Osteoblast (primary cell): ENCODE measurements at regions not wholly inside any gene's neighbourhood (a gene's known extent, or its start where the extent isn't known, plus 50 kb on each side); places are given as distances from the start of the nearest gene placed in this dataset.

ENCODE experiments used
- DNase-seq: peaks from one replicate; pipeline ENCODE4 v3.0.0; 2011; ENCODE audit warnings: low spot score, mixed read lengths; ENCODE audit not compliant: insufficient read length; ENCODE audit errors: missing footprints
- H2AFZ ChIP-seq: 2 replicates; pipeline ENCODE4 v1.6.0; 2011; ENCODE audit warnings: mild to moderate bottlenecking, low read length
- H3K27ac ChIP-seq: 2 replicates; pipeline ENCODE4 v1.5.1; 2011; ENCODE audit warnings: mild to moderate bottlenecking, low read depth, low read length, moderate library complexity
- H3K27me3 ChIP-seq: 2 replicates; pipeline ENCODE4 v1.6.0; 2012; ENCODE audit warnings: mild to moderate bottlenecking, control low read depth, inconsistent platforms, low read length, moderate library complexity; ENCODE audit not compliant: insufficient read depth
- H3K36me3 ChIP-seq: 2 replicates; pipeline ENCODE4 v1.5.1; 2011; ENCODE audit warnings: mild to moderate bottlenecking, low read length, control low read depth, moderate library complexity; ENCODE audit not compliant: insufficient read depth
- H3K4me1 ChIP-seq: 2 replicates; pipeline ENCODE4 v1.5.1; 2011; ENCODE audit warnings: mild to moderate bottlenecking, low read length, control low read depth, moderate library complexity; ENCODE audit not compliant: insufficient read depth
- H3K4me2 ChIP-seq: 2 replicates; pipeline ENCODE4 v1.6.0; 2011; ENCODE audit warnings: mild to moderate bottlenecking, low read length; ENCODE audit not compliant: insufficient read depth
- H3K4me3 ChIP-seq: fragments of 200-600 bp; sonication (generic); 3 replicates; pipeline ENCODE4 v1.5.1; 2012; ENCODE audit warnings: mild to moderate bottlenecking, low read length, inconsistent platforms; ENCODE audit not compliant: insufficient read depth
- H3K79me2 ChIP-seq: 2 replicates; pipeline ENCODE4 v1.6.0; 2012; ENCODE audit warnings: mild to moderate bottlenecking, low read length, control low read depth, inconsistent platforms; ENCODE audit not compliant: insufficient read depth
- H3K9me3 ChIP-seq: 2 replicates; pipeline ENCODE4 v1.5.1; 2011; ENCODE audit warnings: low read depth, low read length, control low read depth
- H4K20me1 ChIP-seq: 2 replicates; pipeline ENCODE4 v1.6.0; 2012; ENCODE audit warnings: mild to moderate bottlenecking, low read length, control low read depth; ENCODE audit not compliant: insufficient read depth
- CTCF ChIP-seq: IDR thresholded peaks from 2 replicates; pipeline ENCODE4 v1.5.1; 2011; ENCODE audit warnings: mild to moderate bottlenecking, low read depth, low read length, moderate library complexity; ENCODE audit errors: extremely low read depth

- Histone ChIP-seq H2AFZ (no peak overlapping the region), H3K27ac (no peak overlapping the region), H3K4me2 (no peak overlapping the region), H4K20me1 (no peaks in the 10 kb centered on the region), H3K79me2 (no peaks in the 10 kb centered on the region), H3K9me3 (no peaks in the 10 kb centered on the region), H3K36me3 (no peaks in the 10 kb centered on the region), H3K4me1 (no peaks in the 10 kb centered on the region), H3K27me3 (no peaks in the 10 kb centered on the region), H3K4me3 (no peak overlapping the region)
- TF ChIP-seq CTCF: no peak
- DNase-seq: no peak
These were observed 73.4 kb upstream of the PMEPA1 start for GRCh38 chr20:57783196-57783595.

GRCh38 chr20:57782631-57783041 is 72.8 kb upstream of the PMEPA1 start:
- no peaks in the 10 kb centered on the region for H3K36me3 ChIP-seq
- no peak overlapping the region for H3K27ac ChIP-seq
- H3K4me1 ChIP-seq: no peaks in the 10 kb centered on the region
- no peaks in the 10 kb centered on the region for H3K79me2 ChIP-seq
- no peaks in the 10 kb centered on the region for H3K9me3 ChIP-seq
- no peak overlapping the region for H3K4me3 ChIP-seq
- no peaks in the 10 kb centered on the region for H4K20me1 ChIP-seq
- H3K27me3 ChIP-seq: no peaks in the 10 kb centered on the region
- TF ChIP-seq CTCF: no peak
- no peak overlapping the region for H3K4me2 ChIP-seq
- H2AFZ ChIP-seq: no peak overlapping the region
- DNase-seq: no peak

- no peak for TF ChIP-seq CTCF
- H3K36me3 ChIP-seq: no peaks in the 10 kb centered on the region
These were observed 72.1 kb upstream of the PMEPA1 start for GRCh38 chr20:57781901-57782300.

GRCh38 chr20:57780906-57781305 is 71.1 kb upstream of the PMEPA1 start:
- TF ChIP-seq CTCF: no peak
- Histone ChIP-seq H3K27me3 (no peaks in the 10 kb centered on the region), H3K79me2 (no peaks in the 10 kb centered on the region), H3K4me3 (no peak overlapping the region), H3K4me2 (no peak overlapping the region), H3K9me3 (no peaks in the 10 kb centered on the region), H3K27ac (no peak overlapping the region), H2AFZ (no peak overlapping the region), H3K36me3 (no peaks in the 10 kb centered on the region), H3K4me1 (no peaks in the 10 kb centered on the region), H4K20me1 (no peaks in the 10 kb centered on the region)
- no peak for DNase-seq

More at GRCh38 chr20:57781901-57782300, 72.1 kb upstream of the PMEPA1 start:
- Histone ChIP-seq H4K20me1 (no peaks in the 10 kb centered on the region), H3K4me2 (no peak overlapping the region), H3K79me2 (no peaks in the 10 kb centered on the region), H3K4me3 (no peak overlapping the region), H2AFZ (no peak overlapping the region), H3K27ac (no peak overlapping the region), H3K4me1 (no peaks in the 10 kb centered on the region), H3K9me3 (no peaks in the 10 kb centered on the region), H3K27me3 (no peaks in the 10 kb centered on the region)
- DNase-seq: no peak
